WTC11 (cell line): ENCODE measurements at regions not wholly inside any gene's neighbourhood (a gene's known extent, or its start where the extent isn't known, plus 50 kb on each side); places are given as distances from the start of the nearest gene placed in this dataset.

Experiments
- ATAC-seq: fragments of 200-7000 bp; cut with Tn5 transposase; 2 replicates; pipeline ENCODE4 v1.10.0; 2021; ENCODE audit warnings: mild to moderate bottlenecking, moderate library complexity
- CTCF ChIA-PET: fragments of 300-600 bp; sonication (Branson Sonifier 250); formaldehyde crosslinking; loops from one replicate; lab custom pipeline; 2021; ENCODE audit warnings: antibody characterized with exemption; lab: Charles Lee
- POLR2A ChIA-PET: fragments of 350-600 bp; sonication (Branson Sonifier 250); formaldehyde crosslinking; loops from one replicate; lab custom pipeline; 2021; ENCODE audit warnings: antibody characterized with exemption; lab: Charles Lee
- DNase-seq: peaks from one replicate; pipeline ENCODE4 v3.0.0; 2021; ENCODE audit warnings: low spot score
- H3K27ac Mint-ChIP-seq: 2 replicates; pipeline ENCODE4 v1.8.0; 2021; ENCODE audit warnings: mixed read lengths
- H3K27me3 Mint-ChIP-seq: 2 replicates; pipeline ENCODE4 v1.8.0; 2021; ENCODE audit warnings: low read depth, mild to moderate bottlenecking, moderate library complexity, mixed read lengths
- H3K36me3 Mint-ChIP-seq: 2 replicates; pipeline ENCODE4 v1.8.0; 2021; ENCODE audit warnings: mixed read lengths
- H3K4me1 Mint-ChIP-seq: 2 replicates; pipeline ENCODE4 v1.8.0; 2022; ENCODE audit warnings: mixed read lengths
- H3K4me3 Mint-ChIP-seq: 2 replicates; pipeline ENCODE4 v1.8.0; 2021; ENCODE audit warnings: mild to moderate bottlenecking, moderate library complexity, mixed read lengths
- H3K9me3 Mint-ChIP-seq: 2 replicates; pipeline ENCODE4 v1.8.0; 2021; ENCODE audit warnings: mixed read lengths
- ATF1 ChIP-seq: sonication (generic); formaldehyde crosslinking; IDR thresholded peaks from 2 replicates; pipeline ENCODE4 v1.8.1; 2023; ENCODE audit warnings: mild to moderate bottlenecking, moderate library complexity, missing genetic modification reagents
- CREB1 ChIP-seq: sonication (generic); formaldehyde crosslinking; IDR thresholded peaks from 2 replicates; pipeline ENCODE4 v1.8.0; 2023; ENCODE audit warnings: mild to moderate bottlenecking, missing genetic modification reagents
- CTCF ChIP-seq: fragments of 200-600 bp; IDR thresholded peaks from 2 replicates; pipeline ENCODE4 v1.8.0; 2022; ENCODE audit warnings: antibody characterized with exemption
- ELF4 ChIP-seq: sonication (generic); formaldehyde crosslinking; IDR thresholded peaks from 2 replicates; pipeline ENCODE4 v1.8.1; 2022; ENCODE audit warnings: low read depth, mild to moderate bottlenecking, moderate library complexity, missing genetic modification reagents
- EMX1 ChIP-seq: fragments of 250-450 bp; sonication (Bioruptor Pico); IDR thresholded peaks from 2 replicates; pipeline ENCODE4 v1.8.0; 2021; ENCODE audit warnings: mild to moderate bottlenecking
- FOXP1 ChIP-seq: sonication (generic); formaldehyde crosslinking; IDR thresholded peaks from 2 replicates; pipeline ENCODE4 v1.8.0; 2022; ENCODE audit warnings: missing genetic modification reagents, mild to moderate bottlenecking, moderate library complexity, borderline replicate concordance
- FOXP4 ChIP-seq: sonication (generic); formaldehyde crosslinking; IDR thresholded peaks from 2 replicates; pipeline ENCODE4 v1.8.0; 2022; ENCODE audit warnings: mild to moderate bottlenecking, missing genetic modification reagents
- JAZF1 ChIP-seq: fragments of 250-450 bp; sonication (Bioruptor Pico); IDR thresholded peaks from 2 replicates; pipeline ENCODE4 v1.9.0; 2021; ENCODE audit warnings: moderate library complexity, mild to moderate bottlenecking, inconsistent platforms
- NFYB ChIP-seq: sonication (generic); formaldehyde crosslinking; conservative IDR thresholded peaks from 2 replicates; pipeline ENCODE4 v1.8.0; 2022; ENCODE audit warnings: low read depth, missing genetic modification reagents
- OVOL2 ChIP-seq: fragments of 250-450 bp; sonication (Bioruptor Pico); IDR thresholded peaks from 2 replicates; pipeline ENCODE4 v1.9.0; 2021; ENCODE audit warnings: mild to moderate bottlenecking, borderline replicate concordance
- SMAD3 ChIP-seq: sonication (generic); formaldehyde crosslinking; IDR thresholded peaks from 2 replicates; pipeline ENCODE4 v1.8.0; 2022; ENCODE audit warnings: missing genetic modification reagents, mild to moderate bottlenecking, borderline replicate concordance
- TEAD1 ChIP-seq: sonication (generic); formaldehyde crosslinking; IDR thresholded peaks from 2 replicates; pipeline ENCODE4 v1.8.0; 2022; ENCODE audit warnings: mild to moderate bottlenecking, missing genetic modification reagents
- TEAD4 ChIP-seq: sonication (generic); formaldehyde crosslinking; IDR thresholded peaks from 2 replicates; pipeline ENCODE4 v1.8.0; 2022; ENCODE audit warnings: mild to moderate bottlenecking, missing genetic modification reagents
- ZNF317 ChIP-seq: sonication (generic); formaldehyde crosslinking; IDR thresholded peaks from 2 replicates; pipeline ENCODE4 v1.8.1; 2023; ENCODE audit warnings: low read depth, mild to moderate bottlenecking, moderate library complexity, missing genetic modification reagents, borderline replicate concordance
- ZNF396 ChIP-seq: fragments of 250-450 bp; sonication (Bioruptor Pico); IDR thresholded peaks from 2 replicates; pipeline ENCODE4 v1.8.0; 2021; ENCODE audit warnings: mild to moderate bottlenecking, moderate library complexity, borderline replicate concordance
- TF ChIP-seq, protein P1 (sequence below): sonication (generic); formaldehyde crosslinking; IDR thresholded peaks from 2 replicates; pipeline ENCODE4 v1.8.1; 2023; ENCODE audit warnings: mild to moderate bottlenecking, moderate library complexity, missing genetic modification reagents
- TF ChIP-seq, protein P2 (sequence below): fragments of 250-450 bp; sonication (Bioruptor Pico); conservative IDR thresholded peaks from 2 replicates; pipeline ENCODE4 v1.9.0; 2021; ENCODE audit warnings: mild to moderate bottlenecking
- TF ChIP-seq, protein P3 (sequence below): fragments of 250-450 bp; sonication (Bioruptor Pico); IDR thresholded peaks from 2 replicates; pipeline ENCODE4 v1.9.0; 2021; ENCODE audit warnings: mild to moderate bottlenecking

DNA sequence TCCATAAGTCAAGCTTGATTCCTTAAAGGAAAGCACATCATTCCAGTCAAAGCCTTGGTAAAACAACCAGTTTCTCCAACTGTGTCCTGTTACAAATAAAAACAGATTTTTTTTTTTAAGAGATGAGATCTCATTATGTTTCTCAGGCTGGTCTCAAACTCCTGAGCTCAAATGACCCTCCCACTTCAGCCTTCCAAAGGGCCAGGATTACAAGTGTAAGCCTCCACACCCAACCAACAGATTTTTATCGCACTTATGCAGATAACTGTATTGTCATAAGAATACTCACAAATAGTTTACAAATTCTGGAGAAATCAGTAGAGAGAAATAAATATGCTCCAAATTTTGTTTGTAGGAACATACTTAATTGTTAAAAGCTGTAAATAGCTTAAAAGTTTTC is 56.2 kb upstream of the SLC2A13 start (continued):
- TF ChIP-seq, protein P1, sequence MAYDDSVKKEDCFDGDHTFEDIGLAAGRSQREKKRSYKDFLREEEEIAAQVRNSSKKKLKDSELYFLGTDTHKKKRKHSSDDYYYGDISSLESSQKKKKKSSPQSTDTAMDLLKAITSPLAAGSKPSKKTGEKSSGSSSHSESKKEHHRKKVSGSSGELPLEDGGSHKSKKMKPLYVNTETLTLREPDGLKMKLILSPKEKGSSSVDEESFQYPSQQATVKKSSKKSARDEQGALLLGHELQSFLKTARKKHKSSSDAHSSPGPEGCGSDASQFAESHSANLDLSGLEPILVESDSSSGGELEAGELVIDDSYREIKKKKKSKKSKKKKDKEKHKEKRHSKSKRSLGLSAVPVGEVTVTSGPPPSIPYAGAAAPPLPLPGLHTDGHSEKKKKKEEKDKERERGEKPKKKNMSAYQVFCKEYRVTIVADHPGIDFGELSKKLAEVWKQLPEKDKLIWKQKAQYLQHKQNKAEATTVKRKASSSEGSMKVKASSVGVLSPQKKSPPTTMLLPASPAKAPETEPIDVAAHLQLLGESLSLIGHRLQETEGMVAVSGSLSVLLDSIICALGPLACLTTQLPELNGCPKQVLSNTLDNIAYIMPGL (CRISPR knock-in tag): no peak
- TF ChIP-seq SMAD3 (CRISPR knock-in tag) (no peak), EMX1 (CRISPR knock-in tag) (no peak), OVOL2 (no peak), ZNF317 (CRISPR knock-in tag) (no peak), ELF4 (no peak)

DNA sequence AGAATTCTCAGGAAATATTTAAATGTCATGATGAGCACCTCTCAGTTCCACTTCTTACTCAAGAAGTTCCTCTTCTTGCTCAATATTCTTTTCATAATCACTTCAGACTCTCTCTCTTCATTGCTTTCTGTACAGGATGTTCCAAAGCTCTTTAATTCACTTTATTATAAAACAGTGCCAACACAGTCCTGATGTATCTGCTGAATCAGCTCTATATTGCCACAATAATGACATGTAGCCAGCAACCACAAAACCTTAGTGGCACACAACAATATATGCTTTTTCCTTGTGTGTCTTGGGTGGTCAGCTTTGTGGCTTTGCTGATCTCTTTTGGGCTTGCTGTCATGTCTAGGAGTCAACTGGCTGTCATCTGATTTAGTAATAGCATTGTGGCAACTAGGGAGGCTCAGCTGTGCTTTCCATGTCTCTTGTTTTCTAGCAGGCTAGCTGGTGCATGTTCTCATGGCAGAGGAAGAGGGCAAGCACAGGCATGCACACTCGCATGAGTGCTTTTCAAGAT is 52.8 kb upstream of the SLC2A13 start:
- H3K4me1 Mint-ChIP-seq: peaks cover 10% of the 10 kb centered on the region
- H3K27ac Mint-ChIP-seq: no peak overlapping the region
- ChIA-PET CTCF (no interaction called here), POLR2A (no interaction called here)
- TF ChIP-seq CTCF (no peak), FOXP4 (CRISPR knock-in tag) (no peak)
- TF ChIP-seq, protein P2, sequence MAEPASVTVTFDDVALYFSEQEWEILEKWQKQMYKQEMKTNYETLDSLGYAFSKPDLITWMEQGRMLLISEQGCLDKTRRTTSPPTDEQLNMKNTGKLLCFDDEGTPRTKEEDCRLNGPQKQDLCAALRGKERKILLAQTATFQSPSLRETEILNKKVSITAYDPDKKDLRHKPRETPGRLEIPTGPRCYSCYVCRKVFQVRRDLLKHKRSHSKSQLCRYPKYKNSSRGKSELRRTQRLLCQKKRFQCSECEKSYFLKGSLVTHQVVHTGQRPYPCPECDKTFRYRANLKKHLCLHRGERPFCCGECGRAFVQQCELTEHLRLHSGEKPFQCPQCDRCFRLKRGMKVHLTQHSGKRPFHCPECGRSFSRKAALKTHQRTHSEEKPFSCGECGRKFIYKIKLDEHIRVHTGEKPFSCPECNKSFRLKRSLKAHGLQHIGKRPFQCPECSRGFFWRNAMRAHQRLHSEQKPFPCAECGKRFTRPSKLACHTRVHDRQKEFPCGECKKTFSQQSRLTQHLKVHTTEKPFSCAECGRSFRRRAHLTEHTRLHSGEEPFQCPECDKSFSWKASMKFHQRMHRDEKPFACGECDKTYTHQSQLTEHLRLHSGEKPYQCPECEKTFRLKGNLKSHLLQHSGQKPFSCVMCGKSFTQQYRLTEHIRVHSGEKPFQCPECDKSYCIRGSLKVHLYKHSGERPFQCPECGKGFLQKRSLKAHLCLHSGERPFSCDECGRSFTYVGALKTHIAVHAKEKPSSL (CRISPR knock-in tag): no peak
- no peak for ATAC-seq
- DNase-seq: no peak
- H3K36me3 Mint-ChIP-seq: peaks cover 39% of the 10 kb centered on the region
- no peaks in the 10 kb centered on the region; the same call in 1 of the 2 replicates for H3K27me3 Mint-ChIP-seq
- H3K4me3 Mint-ChIP-seq: no peak overlapping the region
- H3K9me3 Mint-ChIP-seq: peaks cover 45% of the 10 kb centered on the region

DNA sequence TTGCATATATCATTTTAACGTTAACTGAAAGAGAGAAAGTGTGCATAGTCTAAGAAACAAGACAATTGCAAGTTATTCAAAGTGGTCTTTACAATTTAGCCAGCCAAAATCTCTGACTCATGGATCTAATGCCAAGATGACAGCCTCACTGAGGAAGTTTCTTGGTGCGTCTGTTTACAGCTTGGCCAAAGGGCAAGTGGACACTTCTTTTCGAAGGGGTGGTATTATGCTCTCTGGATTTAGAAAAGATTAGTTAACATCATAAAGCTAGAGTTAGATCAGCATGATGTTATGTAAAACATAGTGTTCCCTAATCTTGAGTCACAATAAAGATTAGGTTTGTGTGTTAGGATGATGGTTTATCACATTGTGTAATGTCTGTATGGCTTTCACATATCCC is 51.5 kb upstream of the SLC2A13 start:
- CTCF ChIA-PET: no interaction called here

DNA sequence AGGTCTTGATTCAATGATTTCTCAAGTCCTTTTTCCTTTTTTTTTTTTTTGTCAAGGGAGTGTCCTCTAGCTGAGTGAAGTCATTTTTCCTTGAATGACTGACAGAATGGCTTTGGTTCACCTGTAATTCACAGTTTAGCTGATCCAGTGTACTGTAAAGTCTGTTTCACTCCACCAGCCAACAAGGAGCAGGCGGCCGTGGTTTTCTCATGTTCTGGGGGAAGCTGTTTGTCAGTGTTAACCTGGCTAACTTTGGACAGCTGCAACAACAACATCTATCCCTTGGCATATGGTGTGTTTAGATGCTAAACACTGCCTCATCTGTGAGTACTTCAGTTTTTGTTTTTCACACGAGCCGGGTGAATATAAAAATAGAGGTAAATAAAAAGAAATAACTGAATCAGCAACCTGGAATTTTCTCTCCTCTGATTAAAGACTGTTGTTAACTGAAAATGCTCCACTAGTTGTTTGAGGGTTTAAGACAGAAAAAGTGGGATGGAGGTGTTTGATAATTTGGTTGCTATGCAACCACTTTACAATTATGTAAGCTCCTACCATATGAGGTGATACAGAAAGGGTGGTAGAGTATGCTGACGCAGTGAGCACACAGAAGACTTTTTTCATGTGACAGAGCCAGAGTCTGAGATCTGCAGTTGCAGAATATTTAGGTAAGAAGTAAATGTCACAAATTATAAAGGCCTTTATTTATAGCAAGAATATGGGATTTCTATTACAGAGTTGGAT is 50.3 kb upstream of the SLC2A13 start:
- ChIA-PET POLR2A (no interaction called here), CTCF (interaction anchor here (1.0 kb wide), 1 partner anchor 169 kb away, joined by 3 read pairs; no protein-coding TSS in a partner anchor)
- peaks cover 21% of the 10 kb centered on the region for H3K9me3 Mint-ChIP-seq
- peaks cover 10% of the 10 kb centered on the region for H3K4me1 Mint-ChIP-seq
- DNase-seq: no peak
- no peak for ATAC-seq
- no peak overlapping the region for H3K4me3 Mint-ChIP-seq
- H3K36me3 Mint-ChIP-seq: peaks cover 15% of the 10 kb centered on the region
- no peak overlapping the region for H3K27ac Mint-ChIP-seq
- H3K27me3 Mint-ChIP-seq: no peaks in the 10 kb centered on the region
- TF ChIP-seq ZNF396 (CRISPR knock-in tag) (no peak), NFYB (CRISPR knock-in tag) (no peak), ATF1 (no peak), TEAD4 (no peak), TEAD1 (no peak), ELF4 (no peak), SMAD3 (CRISPR knock-in tag) (no peak), FOXP1 (CRISPR knock-in tag) (no peak)
- TF ChIP-seq, protein P3, sequence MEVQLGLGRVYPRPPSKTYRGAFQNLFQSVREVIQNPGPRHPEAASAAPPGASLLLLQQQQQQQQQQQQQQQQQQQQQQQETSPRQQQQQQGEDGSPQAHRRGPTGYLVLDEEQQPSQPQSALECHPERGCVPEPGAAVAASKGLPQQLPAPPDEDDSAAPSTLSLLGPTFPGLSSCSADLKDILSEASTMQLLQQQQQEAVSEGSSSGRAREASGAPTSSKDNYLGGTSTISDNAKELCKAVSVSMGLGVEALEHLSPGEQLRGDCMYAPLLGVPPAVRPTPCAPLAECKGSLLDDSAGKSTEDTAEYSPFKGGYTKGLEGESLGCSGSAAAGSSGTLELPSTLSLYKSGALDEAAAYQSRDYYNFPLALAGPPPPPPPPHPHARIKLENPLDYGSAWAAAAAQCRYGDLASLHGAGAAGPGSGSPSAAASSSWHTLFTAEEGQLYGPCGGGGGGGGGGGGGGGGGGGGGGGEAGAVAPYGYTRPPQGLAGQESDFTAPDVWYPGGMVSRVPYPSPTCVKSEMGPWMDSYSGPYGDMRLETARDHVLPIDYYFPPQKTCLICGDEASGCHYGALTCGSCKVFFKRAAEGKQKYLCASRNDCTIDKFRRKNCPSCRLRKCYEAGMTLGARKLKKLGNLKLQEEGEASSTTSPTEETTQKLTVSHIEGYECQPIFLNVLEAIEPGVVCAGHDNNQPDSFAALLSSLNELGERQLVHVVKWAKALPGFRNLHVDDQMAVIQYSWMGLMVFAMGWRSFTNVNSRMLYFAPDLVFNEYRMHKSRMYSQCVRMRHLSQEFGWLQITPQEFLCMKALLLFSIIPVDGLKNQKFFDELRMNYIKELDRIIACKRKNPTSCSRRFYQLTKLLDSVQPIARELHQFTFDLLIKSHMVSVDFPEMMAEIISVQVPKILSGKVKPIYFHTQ: no peak

More for the DNA sequence above, 51.5 kb upstream of the SLC2A13 start:
- Mint-ChIP-seq H3K27me3 (no peaks in the 10 kb centered on the region), H3K4me1 (peaks cover 10% of the 10 kb centered on the region), H3K9me3 (peaks cover 32% of the 10 kb centered on the region), H3K4me3 (no peak overlapping the region), H3K27ac (no peak overlapping the region), H3K36me3 (peaks cover 26% of the 10 kb centered on the region)
- ATAC-seq (no peak), DNase-seq (no peak)
- POLR2A ChIA-PET: no interaction called here
- TF ChIP-seq CREB1 (no peak), JAZF1 (CRISPR knock-in tag) (no peak), TEAD1 (no peak)
